ENCODE measurements at regions not wholly inside any gene's neighbourhood (a gene's known extent, or its start where the extent isn't known, plus 50 kb on each side); places are given as distances from the start of the nearest gene placed in this dataset.

DNA sequence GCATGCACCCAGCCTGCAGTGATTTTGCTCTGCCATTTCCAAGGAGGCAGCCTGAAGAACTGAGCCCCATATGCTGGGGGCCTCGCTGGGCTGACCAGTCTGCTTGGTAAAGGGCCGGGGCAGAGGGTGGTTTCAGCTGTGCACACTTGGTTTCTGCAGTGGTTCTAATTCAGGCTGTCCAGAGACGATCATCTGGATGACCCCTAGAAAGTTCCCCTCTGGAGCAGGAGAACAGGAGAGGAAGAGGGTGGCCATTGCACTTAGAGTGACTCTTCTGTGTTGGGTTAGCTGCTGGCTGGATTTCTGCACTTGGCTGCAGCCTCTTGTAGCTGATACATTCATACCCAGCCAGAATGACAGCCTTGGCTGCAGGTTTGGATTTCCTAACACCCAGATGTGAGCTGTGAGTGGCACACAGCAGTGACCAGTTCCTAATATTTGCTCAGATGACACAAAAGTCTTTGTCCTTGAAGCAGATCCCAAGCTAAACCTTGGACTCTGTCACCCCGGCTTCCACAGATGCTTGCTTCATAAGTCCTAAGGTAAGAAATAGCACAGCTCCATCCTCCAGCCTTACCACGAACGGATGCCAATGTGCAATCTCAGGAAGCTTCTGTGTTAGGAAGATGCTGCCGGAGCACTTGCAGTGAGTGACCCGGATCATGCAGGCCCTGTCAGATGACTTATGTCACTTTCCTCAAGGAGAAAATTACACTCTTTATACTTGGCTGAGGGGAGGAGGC lies 105.6 kb downstream of the HNRNPLL start:
- H3K27ac ChIP-seq, result no peak overlapping the region
- H3K4me3 ChIP-seq (ENCODE audit: low read depth, low read length), result no peak overlapping the region
- DNase-seq, result no peak
- no peaks in the 10 kb centered on the region for H3K36me3 ChIP-seq
- TF ChIP-seq, protein P1, sequence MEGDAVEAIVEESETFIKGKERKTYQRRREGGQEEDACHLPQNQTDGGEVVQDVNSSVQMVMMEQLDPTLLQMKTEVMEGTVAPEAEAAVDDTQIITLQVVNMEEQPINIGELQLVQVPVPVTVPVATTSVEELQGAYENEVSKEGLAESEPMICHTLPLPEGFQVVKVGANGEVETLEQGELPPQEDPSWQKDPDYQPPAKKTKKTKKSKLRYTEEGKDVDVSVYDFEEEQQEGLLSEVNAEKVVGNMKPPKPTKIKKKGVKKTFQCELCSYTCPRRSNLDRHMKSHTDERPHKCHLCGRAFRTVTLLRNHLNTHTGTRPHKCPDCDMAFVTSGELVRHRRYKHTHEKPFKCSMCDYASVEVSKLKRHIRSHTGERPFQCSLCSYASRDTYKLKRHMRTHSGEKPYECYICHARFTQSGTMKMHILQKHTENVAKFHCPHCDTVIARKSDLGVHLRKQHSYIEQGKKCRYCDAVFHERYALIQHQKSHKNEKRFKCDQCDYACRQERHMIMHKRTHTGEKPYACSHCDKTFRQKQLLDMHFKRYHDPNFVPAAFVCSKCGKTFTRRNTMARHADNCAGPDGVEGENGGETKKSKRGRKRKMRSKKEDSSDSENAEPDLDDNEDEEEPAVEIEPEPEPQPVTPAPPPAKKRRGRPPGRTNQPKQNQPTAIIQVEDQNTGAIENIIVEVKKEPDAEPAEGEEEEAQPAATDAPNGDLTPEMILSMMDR (IDR thresholded peaks at IDR 0.05; ENCODE audit: low read depth, low read length), result no peak
- no peaks in the 10 kb centered on the region for H3K27me3 ChIP-seq (ENCODE audit: insufficient read depth, low read depth, severe bottlenecking)
- peaks cover 8% of the 10 kb centered on the region for H3K9me3 ChIP-seq (ENCODE audit: severe bottlenecking)

DNA sequence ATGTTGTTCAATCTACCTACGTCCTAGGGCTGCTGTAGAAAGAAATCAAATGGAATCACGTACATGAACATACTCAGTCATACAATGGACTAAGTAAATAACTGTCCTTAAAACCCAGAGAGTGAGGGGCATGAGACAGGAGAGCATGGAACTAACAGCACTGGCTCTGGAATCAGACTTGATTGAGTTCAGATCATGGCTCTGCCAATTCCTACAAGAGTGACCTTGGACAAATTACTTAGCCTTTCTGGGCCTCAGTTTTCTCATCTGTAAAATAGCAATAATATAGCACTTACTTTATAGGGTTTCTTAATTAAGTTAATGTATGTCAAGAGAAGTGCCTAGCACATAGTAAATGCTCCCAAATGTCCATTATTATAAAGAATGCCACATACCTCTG lies 106.8 kb downstream of the HNRNPLL start:
- H3K36me3 ChIP-seq, result no peaks in the 10 kb centered on the region
- H3K27ac ChIP-seq, result no peak overlapping the region
- no peak for DNase-seq
- no peak overlapping the region for H3K4me3 ChIP-seq (ENCODE audit: low read depth, low read length)
- TF ChIP-seq, protein P1 (IDR thresholded peaks at IDR 0.05; ENCODE audit: low read depth, low read length), result no peak
- H3K27me3 ChIP-seq (ENCODE audit: insufficient read depth, low read depth, severe bottlenecking), result no peaks in the 10 kb centered on the region
- no peaks in the 10 kb centered on the region for H3K9me3 ChIP-seq (ENCODE audit: severe bottlenecking)

DNA sequence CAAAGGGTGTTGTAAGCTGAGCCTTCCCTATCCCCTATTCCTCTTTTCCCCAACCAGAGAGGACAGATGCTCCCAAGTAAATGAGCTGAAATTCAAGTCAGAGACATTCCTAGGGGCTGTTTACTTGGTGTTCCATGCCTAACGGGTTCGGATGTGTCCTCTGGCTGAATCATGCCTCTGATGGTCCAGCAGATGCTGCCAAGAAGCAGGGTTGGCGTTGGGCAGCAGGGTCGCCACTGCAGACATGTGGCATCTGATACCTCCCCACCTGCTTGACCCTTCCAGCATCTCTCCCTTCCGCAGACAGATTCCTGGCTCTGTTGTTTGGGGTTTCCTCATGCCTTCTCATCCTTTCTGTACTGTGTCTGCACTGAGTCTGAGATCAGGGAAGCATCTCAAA lies 108.3 kb downstream of the HNRNPLL start:
- TF ChIP-seq, protein P1 (IDR thresholded peaks at IDR 0.05; ENCODE audit: low read depth, low read length), result no peak
- H3K36me3 ChIP-seq, result no peaks in the 10 kb centered on the region

DNA sequence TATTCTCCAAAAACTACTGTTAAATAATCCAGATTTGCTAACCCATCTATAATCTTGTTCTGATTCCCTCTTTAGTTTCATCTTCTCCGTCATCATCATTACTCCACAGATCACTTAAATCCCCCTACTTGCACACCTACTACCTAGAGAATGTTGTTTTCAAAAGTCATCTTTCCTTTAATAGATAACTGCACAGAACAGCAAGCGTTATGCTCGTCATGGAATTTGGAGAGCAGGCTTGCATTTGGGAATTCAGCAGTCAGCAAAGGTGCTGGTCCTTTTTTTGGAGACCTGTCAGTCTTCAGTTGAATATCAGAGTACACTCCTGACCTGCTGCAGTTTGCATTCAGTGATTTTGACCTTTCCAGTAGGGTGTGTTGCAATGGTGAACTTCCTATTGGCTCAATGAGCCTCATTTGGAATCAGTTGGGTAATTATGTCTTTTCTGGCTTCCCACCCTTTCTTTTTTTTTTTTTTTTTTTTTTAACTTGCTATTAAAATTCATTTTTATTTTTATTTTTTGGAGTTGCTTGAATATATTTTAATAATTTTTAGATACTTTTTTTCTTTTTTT lies 110.6 kb downstream of the HNRNPLL start:
- DNase-seq, result no peak
- no peaks in the 10 kb centered on the region for H3K9me3 ChIP-seq (ENCODE audit: severe bottlenecking)
- no peak overlapping the region for H3K27ac ChIP-seq
- no peaks in the 10 kb centered on the region for H3K27me3 ChIP-seq (ENCODE audit: insufficient read depth, low read depth, severe bottlenecking)
- H3K4me3 ChIP-seq (ENCODE audit: low read depth, low read length), result no peak overlapping the region
- TF ChIP-seq, protein P1 (IDR thresholded peaks at IDR 0.05; ENCODE audit: low read depth, low read length), result no peak
- H3K36me3 ChIP-seq, result no peaks in the 10 kb centered on the region

More for the DNA sequence above, 108.3 kb downstream of the HNRNPLL start:
- no peak for DNase-seq
- Histone ChIP-seq H3K27me3 (ENCODE audit: insufficient read depth, low read depth, severe bottlenecking) (no peaks in the 10 kb centered on the region), H3K27ac (no peak overlapping the region), H3K9me3 (ENCODE audit: severe bottlenecking) (no peaks in the 10 kb centered on the region), H3K4me3 (ENCODE audit: low read depth, low read length) (no peak overlapping the region)

DNA sequence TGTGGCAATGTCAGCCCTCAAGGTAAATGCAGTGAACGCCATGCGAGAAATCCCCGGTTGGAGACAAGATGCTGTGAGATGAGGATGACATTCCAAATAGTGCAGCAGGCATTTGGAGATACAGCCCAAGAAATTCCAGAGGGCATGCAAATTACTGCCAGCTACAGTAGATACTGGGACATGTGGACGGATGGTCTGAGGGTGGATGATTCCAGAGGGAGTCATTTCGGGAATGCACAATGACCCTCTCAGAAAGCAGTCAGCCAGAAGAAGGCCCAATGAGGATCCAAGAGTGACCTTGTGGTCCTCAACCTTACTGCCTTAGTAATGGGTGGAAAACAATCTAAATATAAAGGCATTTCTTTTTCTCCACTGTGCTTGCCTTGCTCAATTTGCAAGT lies 111.3 kb downstream of the HNRNPLL start:
- Histone ChIP-seq H3K4me3 (ENCODE audit: low read depth, low read length) (no peak overlapping the region), H3K27me3 (ENCODE audit: insufficient read depth, low read depth, severe bottlenecking) (no peaks in the 10 kb centered on the region), H3K27ac (no peak overlapping the region), H3K36me3 (no peaks in the 10 kb centered on the region), H3K9me3 (ENCODE audit: severe bottlenecking) (no peaks in the 10 kb centered on the region)
- DNase-seq, result no peak
- TF ChIP-seq, protein P1 (IDR thresholded peaks at IDR 0.05; ENCODE audit: low read depth, low read length), result no peak
